ENCODE measurements at regions not wholly inside any gene's neighbourhood (a gene's known extent, or its start where the extent isn't known, plus 50 kb on each side); places are given as distances from the start of the nearest gene placed in this dataset.

GRCh38 chr1:93013145-93014065 is 52.1 kb upstream of the DIPK1A start:
- DNase-seq (ENCODE audit: low spot score) = no peak

- no peak for DNase-seq (ENCODE audit: low spot score)
Measured at GRCh38 chr1:93014168-93014567, 52.9 kb upstream of the DIPK1A start.

GRCh38 chr1:93015590-93015989 is 54.3 kb upstream of the DIPK1A start:
- DNase-seq (ENCODE audit: low spot score) = no peak

- no peak for DNase-seq (ENCODE audit: low spot score)
Measured at GRCh38 chr1:93016171-93016570, 54.9 kb upstream of the DIPK1A start.

GRCh38 chr1:93021539-93022134 is 57.4 kb upstream of the MTF2 start:
- DNase-seq (ENCODE audit: low spot score) = peak; percentile 54

- DNase-seq (ENCODE audit: low spot score) = no peak
Measured at GRCh38 chr1:93022580-93022979, 56.5 kb upstream of the MTF2 start.

- no peak for DNase-seq (ENCODE audit: low spot score)
Measured at GRCh38 chr1:93023281-93023680, 55.8 kb upstream of the MTF2 start.

GRCh38 chr1:93025572-93025971 is 53.5 kb upstream of the MTF2 start:
- no peak for DNase-seq (ENCODE audit: low spot score)

- no peak for DNase-seq (ENCODE audit: low spot score)
Measured at GRCh38 chr1:93028542-93028941, 50.5 kb upstream of the MTF2 start.
